GM12878 (cell line): ENCODE measurements at regions not wholly inside any gene's neighbourhood (a gene's known extent, or its start where the extent isn't known, plus 50 kb on each side); places are given as distances from the start of the nearest gene placed in this dataset.
A peak's percentile ranks its signal among the peaks of the same experiment; 100 is the strongest.

Source experiments
- ATAC-seq: fragments of 200-7000 bp; cut with Tn5 transposase; 3 replicates; pipeline ENCODE4 v1.9.1; 2020; ENCODE audit warnings: mild to moderate bottlenecking, moderate library complexity
- BruUV-seq: library from RNA; stranded (reverse); fragments of 400-500 nt; replicated peaks from 2 replicates; lab custom pipeline; 2021; lab: Mats Ljungman, UMichigan
- CTCF ChIA-PET: fragments of 300-600 bp; sonication (Branson Sonifier 250); formaldehyde crosslinking; extraction: SDS; loops from one replicate; lab custom pipeline; 2021; ENCODE audit warnings: inconsistent platforms; lab: Yijun Ruan, JAX
- POLR2A ChIA-PET: fragments of 350-600 bp; formaldehyde crosslinking; extraction: SDS; loops from one replicate; lab custom pipeline; 2021; ENCODE audit warnings: inconsistent platforms; lab: Charles Lee
- RAD21 ChIA-PET: fragments of 300-600 bp; sonication (Branson Sonifier 250); formaldehyde crosslinking; loops from one replicate; lab custom pipeline; 2023; ENCODE audit warnings: antibody characterized with exemption; ENCODE audit not compliant: unreplicated experiment; lab: Charles Lee
- SMC1A ChIA-PET: fragments of 300-600 bp; sonication (Branson Sonifier 250); formaldehyde crosslinking; loops from one replicate; lab custom pipeline; 2023; ENCODE audit not compliant: unreplicated experiment, uncharacterized antibody; lab: Charles Lee
- DNase-seq: peaks from one replicate; pipeline ENCODE4 v3.0.0-alpha.2; 2011; ENCODE audit warnings: low read depth, low spot score
- FAIRE-seq: peaks from 3 replicates; lab custom pipeline; 2011; peaks lifted over from hg19 to GRCh38; lab: Jason Lieb, UNC
- H2AFZ ChIP-seq: 2 replicates; pipeline ENCODE4 v1.6.0; 2011; ENCODE audit warnings: low read depth, low read length, control low read depth; ENCODE audit not compliant: control insufficient read depth
- H3K27ac ChIP-seq: 2 replicates; pipeline ENCODE4 v1.5.1; 2011; ENCODE audit warnings: control low read depth; ENCODE audit not compliant: control insufficient read depth, insufficient read depth
- H3K27me3 ChIP-seq, 2 experiments: replicated peaks in 1 of 2; 2 replicates each; pipeline versions ENCODE4 v1.6.0 to v1.6.1; 2011; ENCODE audit warnings: low read length in 1 of 2; ENCODE audit not compliant: control insufficient read depth in 2 of 2, insufficient read depth in 2 of 2
- H3K36me3 ChIP-seq, 2 experiments: 2 replicates each; pipeline ENCODE4 v1.5.1; 2011; ENCODE audit warnings: low read length in 1 of 2; ENCODE audit not compliant: control insufficient read depth in 2 of 2, insufficient read depth in 2 of 2
- H3K4me1 ChIP-seq: 2 replicates; pipeline ENCODE4 v1.6.1; 2011; ENCODE audit warnings: mild to moderate bottlenecking, low read length, moderate library complexity, mixed read lengths; ENCODE audit not compliant: control insufficient read depth, insufficient read depth
- H3K4me2 ChIP-seq: 2 replicates; pipeline ENCODE4 v1.6.0; 2011; ENCODE audit warnings: control low read depth; ENCODE audit not compliant: control insufficient read depth, insufficient read depth
- H3K4me3 ChIP-seq: fragments of 200-600 bp; sonication (generic); 2 replicates; pipeline ENCODE4 v1.5.1; 2016
- H3K79me2 ChIP-seq: 2 replicates; pipeline ENCODE4 v1.6.0; 2011; ENCODE audit warnings: low read length; ENCODE audit not compliant: control insufficient read depth, insufficient read depth
- H3K9ac ChIP-seq: 2 replicates; pipeline ENCODE4 v1.8.0; 2011; ENCODE audit warnings: low read length, control low read depth, mixed read lengths; ENCODE audit not compliant: control insufficient read depth, insufficient read depth
- H3K9me3 ChIP-seq: replicated peaks from 3 replicates; pipeline ENCODE4 v1.5.1; 2011; ENCODE audit warnings: mild to moderate bottlenecking, low read length; ENCODE audit not compliant: control insufficient read depth, insufficient read depth
- H4K20me1 ChIP-seq: 2 replicates; pipeline ENCODE4 v1.6.0; 2011; ENCODE audit not compliant: control insufficient read depth, insufficient read depth
- CHD2 ChIP-seq: IDR thresholded peaks from 2 replicates; pipeline ENCODE4 v1.6.1; 2011; ENCODE audit warnings: low read depth, low read length, improper control_type of control experiment, borderline replicate concordance
- CHD4 ChIP-seq: fragments of 200-600 bp; sonication (generic); IDR thresholded peaks from 2 replicates; pipeline ENCODE4 v1.6.1; 2016; ENCODE audit warnings: mild to moderate bottlenecking
- CREB1 ChIP-seq: IDR thresholded peaks from 2 replicates; pipeline ENCODE4 v1.6.1; 2012; ENCODE audit warnings: low read depth, mild to moderate bottlenecking, inconsistent platforms
- GABPA ChIP-seq: IDR thresholded peaks from 2 replicates; pipeline ENCODE4 v1.6.1; 2014; ENCODE audit warnings: antibody characterized with exemption, low read depth, mild to moderate bottlenecking, inconsistent platforms
- GATAD2B ChIP-seq: fragments of 450-650 bp; conservative IDR thresholded peaks from 2 replicates; pipeline ENCODE4 v1.6.1; 2017; ENCODE audit warnings: low read depth, mild to moderate bottlenecking, moderate library complexity
- HCFC1 ChIP-seq: fragments of 150-350 bp; IDR thresholded peaks from 2 replicates; pipeline ENCODE4 v1.6.1; 2014; ENCODE audit warnings: low read length
- JUNB ChIP-seq: IDR thresholded peaks from 2 replicates; pipeline ENCODE4 v1.6.1; 2016; ENCODE audit warnings: antibody characterized with exemption, mild to moderate bottlenecking
- KDM1A ChIP-seq: fragments of 200-600 bp; sonication (generic); IDR thresholded peaks from 2 replicates; pipeline ENCODE4 v1.6.1; 2016; ENCODE audit warnings: borderline replicate concordance
- MTA3 ChIP-seq: IDR thresholded peaks from 2 replicates; pipeline ENCODE4 v1.6.1; 2012; ENCODE audit warnings: low read length, inconsistent platforms, borderline replicate concordance
- NFYB ChIP-seq: IDR thresholded peaks from 2 replicates; pipeline ENCODE4 v1.6.1; 2011; ENCODE audit warnings: low read depth, mild to moderate bottlenecking, low read length, improper control_type of control experiment, moderate library complexity; ENCODE audit not compliant: insufficient read depth
- POU2F2 ChIP-seq: IDR thresholded peaks from 3 replicates; pipeline ENCODE4 v1.6.1; 2011; ENCODE audit warnings: low read depth, mild to moderate bottlenecking, low read length, borderline replicate concordance
- RELA ChIP-seq: fragments of 450-650 bp; IDR thresholded peaks from 2 replicates; pipeline ENCODE4 v1.8.0; 2014; ENCODE audit warnings: borderline replicate concordance; ENCODE audit not compliant: partially characterized antibody
- RFX5 ChIP-seq: IDR thresholded peaks from 2 replicates; pipeline ENCODE4 v1.6.1; 2011; ENCODE audit warnings: low read depth, low read length, improper control_type of control experiment
- SIX5 ChIP-seq: IDR thresholded peaks from 2 replicates; pipeline ENCODE4 v1.6.1; 2011; ENCODE audit warnings: mild to moderate bottlenecking, low read depth, low read length, moderate library complexity; ENCODE audit not compliant: severe bottlenecking
- SMARCA5 ChIP-seq: fragments of 450-650 bp; IDR thresholded peaks from 2 replicates; pipeline ENCODE4 v1.6.1; 2017; ENCODE audit warnings: mild to moderate bottlenecking
- SREBF2 ChIP-seq: IDR thresholded peaks from 2 replicates; pipeline ENCODE4 v1.6.1; 2012; ENCODE audit warnings: mild to moderate bottlenecking, low read length
- TCF3 ChIP-seq: IDR thresholded peaks from 2 replicates; pipeline ENCODE4 v1.6.1; 2012; ENCODE audit warnings: low read depth, mild to moderate bottlenecking, low read length, borderline replicate concordance; ENCODE audit not compliant: insufficient read depth
- TCF7 ChIP-seq: IDR thresholded peaks from 2 replicates; pipeline ENCODE4 v1.6.1; 2014; ENCODE audit warnings: antibody characterized with exemption, borderline replicate concordance
- WGBS: methylation state at CpG from one replicate; pipeline ENCODE4 v1.1.6; 2016; ENCODE audit warnings: low lambda C conversion rate; ENCODE audit not compliant: insufficient replicate concordance, insufficient coverage; ENCODE audit errors: missing lambda C conversion rate; 5-methylcytosine and 5-hydroxymethylcytosine counted together
- in situ Hi-C: fragments of 300-500 bp; cut with MboI; formaldehyde crosslinking; loops from 9 replicates; pipeline ENCODE4 v1.14.3; 2018; ENCODE audit warnings: mixed read lengths
- intact Hi-C: fragments of 100-400 bp; cut with micrococcal nuclease; formaldehyde crosslinking; loops from one replicate; pipeline ENCODE4 v1.14.2; 2022; ENCODE audit not compliant: unreplicated experiment
- TF ChIP-seq, protein P1 (sequence below): IDR thresholded peaks from 2 replicates; pipeline ENCODE4 v1.6.1; 2011; ENCODE audit warnings: low read depth, mild to moderate bottlenecking, low read length, moderate library complexity, borderline replicate concordance; ENCODE audit errors: extremely low read depth
- TF ChIP-seq, protein P2 (sequence below): fragments of 450-650 bp; IDR thresholded peaks from 2 replicates; pipeline ENCODE4 v1.6.1; 2016; ENCODE audit warnings: mild to moderate bottlenecking
- TF ChIP-seq, protein P3 (sequence below): fragments of 450-650 bp; conservative IDR thresholded peaks from 2 replicates; pipeline ENCODE4 v1.6.1; 2017; ENCODE audit warnings: mild to moderate bottlenecking, moderate library complexity
- TF ChIP-seq, protein P4 (sequence below): fragments of 450-650 bp; IDR thresholded peaks from 2 replicates; pipeline ENCODE4 v1.6.1; 2017; ENCODE audit warnings: low read depth, mild to moderate bottlenecking, moderate library complexity

DNA sequence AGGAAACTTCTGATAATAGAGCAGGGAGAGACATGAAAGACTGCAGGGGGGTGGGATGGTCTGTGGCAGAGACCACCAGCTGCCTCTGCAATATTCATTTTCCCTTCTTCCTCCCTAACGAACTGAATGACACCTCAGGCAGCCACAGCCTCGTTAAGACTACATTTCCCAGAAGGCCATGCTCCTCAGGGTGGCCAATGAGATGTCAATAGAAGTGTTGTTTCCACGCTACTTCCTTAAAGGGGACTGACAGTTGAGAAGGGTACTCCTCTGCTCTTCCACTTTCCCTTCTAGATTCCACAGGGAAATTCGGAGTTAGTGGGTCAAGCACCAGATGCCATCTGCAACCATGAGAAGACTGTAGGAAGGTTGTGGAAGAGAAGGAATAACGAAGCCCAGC is 52.0 kb upstream of the DAPK1 start:
- H3K4me1 ChIP-seq = peaks cover 3% of the 10 kb centered on the region; the same call in 1 of the 2 replicates
- no peaks in the 10 kb centered on the region; the same call in 2 of the 3 replicates for H3K9me3 ChIP-seq
- H3K79me2 ChIP-seq = no peaks in the 10 kb centered on the region
- no TSS peak for BruUV-seq
- peak overlapping the region; percentile 49; the same call in 1 of the 2 replicates for H3K4me3 ChIP-seq
- H3K9ac ChIP-seq = no peak overlapping the region
- ATAC-seq (peak; percentile 100), FAIRE-seq (peak; percentile 79), DNase-seq (peak; percentile 44)
- no peaks in the 10 kb centered on the region for H3K36me3 ChIP-seq
- POLR2A ChIA-PET = no interaction called here
- CTCF ChIA-PET = interaction anchor here (0.7 kb wide), 1 partner anchor 18 kb away, joined by 3 read pairs; no protein-coding TSS in a partner anchor
- RAD21 ChIA-PET = interaction anchor here (0.6 kb wide), 1 partner anchor 9 kb away, joined by 4 read pairs; no protein-coding TSS in a partner anchor
- no peaks in the 10 kb centered on the region for H3K27me3 ChIP-seq
- WGBS = 11% methylated on average over 5 of the region's 5 CpGs
- H3K4me2 ChIP-seq = peak overlapping the region; percentile 82
- no peaks in the 10 kb centered on the region for H4K20me1 ChIP-seq
- H3K27ac ChIP-seq = no peak overlapping the region; the same call in 1 of the 2 replicates
- in situ Hi-C loops (no loop called here), intact Hi-C loops (no loop called here)
- SMC1A ChIA-PET = interaction anchor here (0.7 to 1.0 kb wide), 2 partner anchors 14 to 42 kb away, joined by 3 read pairs; no protein-coding TSS in a partner anchor
- H2AFZ ChIP-seq = peak overlapping the region; percentile 98
- TF ChIP-seq CHD4 (no peak), HCFC1 (peak; percentile 82), GATAD2B (no peak), SIX5 (peak; percentile 81), TCF3 (no peak), JUNB (no peak), CREB1 (peak; percentile 60; the same call in 1 of the 2 replicates), CHD2 (peak; percentile 34; the same call in 1 of the 2 replicates), RELA (no peak), POU2F2 (0 out of 3 replicates have a peak, but pooled peaks have one; percentile 20), RFX5 (peak; percentile 90), NFYB (peak; percentile 76), MTA3 (no peak), GABPA (peak; percentile 41; the same call in 1 of the 2 replicates), TCF7 (no peak), SMARCA5 (no peak), KDM1A (no peak), SREBF2 (no peak)
- TF ChIP-seq, protein P1, sequence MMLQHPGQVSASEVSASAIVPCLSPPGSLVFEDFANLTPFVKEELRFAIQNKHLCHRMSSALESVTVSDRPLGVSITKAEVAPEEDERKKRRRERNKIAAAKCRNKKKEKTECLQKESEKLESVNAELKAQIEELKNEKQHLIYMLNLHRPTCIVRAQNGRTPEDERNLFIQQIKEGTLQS = no peak
- TF ChIP-seq, protein P2, sequence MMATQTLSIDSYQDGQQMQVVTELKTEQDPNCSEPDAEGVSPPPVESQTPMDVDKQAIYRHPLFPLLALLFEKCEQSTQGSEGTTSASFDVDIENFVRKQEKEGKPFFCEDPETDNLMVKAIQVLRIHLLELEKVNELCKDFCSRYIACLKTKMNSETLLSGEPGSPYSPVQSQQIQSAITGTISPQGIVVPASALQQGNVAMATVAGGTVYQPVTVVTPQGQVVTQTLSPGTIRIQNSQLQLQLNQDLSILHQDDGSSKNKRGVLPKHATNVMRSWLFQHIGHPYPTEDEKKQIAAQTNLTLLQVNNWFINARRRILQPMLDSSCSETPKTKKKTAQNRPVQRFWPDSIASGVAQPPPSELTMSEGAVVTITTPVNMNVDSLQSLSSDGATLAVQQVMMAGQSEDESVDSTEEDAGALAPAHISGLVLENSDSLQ = peak; percentile 84
- TF ChIP-seq, protein P3, sequence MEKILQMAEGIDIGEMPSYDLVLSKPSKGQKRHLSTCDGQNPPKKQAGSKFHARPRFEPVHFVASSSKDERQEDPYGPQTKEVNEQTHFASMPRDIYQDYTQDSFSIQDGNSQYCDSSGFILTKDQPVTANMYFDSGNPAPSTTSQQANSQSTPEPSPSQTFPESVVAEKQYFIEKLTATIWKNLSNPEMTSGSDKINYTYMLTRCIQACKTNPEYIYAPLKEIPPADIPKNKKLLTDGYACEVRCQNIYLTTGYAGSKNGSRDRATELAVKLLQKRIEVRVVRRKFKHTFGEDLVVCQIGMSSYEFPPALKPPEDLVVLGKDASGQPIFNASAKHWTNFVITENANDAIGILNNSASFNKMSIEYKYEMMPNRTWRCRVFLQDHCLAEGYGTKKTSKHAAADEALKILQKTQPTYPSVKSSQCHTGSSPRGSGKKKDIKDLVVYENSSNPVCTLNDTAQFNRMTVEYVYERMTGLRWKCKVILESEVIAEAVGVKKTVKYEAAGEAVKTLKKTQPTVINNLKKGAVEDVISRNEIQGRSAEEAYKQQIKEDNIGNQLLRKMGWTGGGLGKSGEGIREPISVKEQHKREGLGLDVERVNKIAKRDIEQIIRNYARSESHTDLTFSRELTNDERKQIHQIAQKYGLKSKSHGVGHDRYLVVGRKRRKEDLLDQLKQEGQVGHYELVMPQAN = no peak
- TF ChIP-seq, protein P4, sequence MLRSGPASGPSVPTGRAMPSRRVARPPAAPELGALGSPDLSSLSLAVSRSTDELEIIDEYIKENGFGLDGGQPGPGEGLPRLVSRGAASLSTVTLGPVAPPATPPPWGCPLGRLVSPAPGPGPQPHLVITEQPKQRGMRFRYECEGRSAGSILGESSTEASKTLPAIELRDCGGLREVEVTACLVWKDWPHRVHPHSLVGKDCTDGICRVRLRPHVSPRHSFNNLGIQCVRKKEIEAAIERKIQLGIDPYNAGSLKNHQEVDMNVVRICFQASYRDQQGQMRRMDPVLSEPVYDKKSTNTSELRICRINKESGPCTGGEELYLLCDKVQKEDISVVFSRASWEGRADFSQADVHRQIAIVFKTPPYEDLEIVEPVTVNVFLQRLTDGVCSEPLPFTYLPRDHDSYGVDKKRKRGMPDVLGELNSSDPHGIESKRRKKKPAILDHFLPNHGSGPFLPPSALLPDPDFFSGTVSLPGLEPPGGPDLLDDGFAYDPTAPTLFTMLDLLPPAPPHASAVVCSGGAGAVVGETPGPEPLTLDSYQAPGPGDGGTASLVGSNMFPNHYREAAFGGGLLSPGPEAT = no peak
